Activated CD4-positive, alpha-beta memory T cell treated with anti-CD3 and anti-CD28 coated beads for 36 hours (primary cell): ENCODE measurements at regions not wholly inside any gene's neighbourhood (a gene's known extent, or its start where the extent isn't known, plus 50 kb on each side); places are given as distances from the start of the nearest gene placed in this dataset.

ENCODE experiments used
- CTCF ChIA-PET: fragments of 350-600 bp; sonication (Branson Sonifier 250); formaldehyde crosslinking; loops from one replicate; lab custom pipeline; 2021; ENCODE audit warnings: antibody characterized with exemption, inconsistent platforms; lab: Charles Lee
- POLR2A ChIA-PET: fragments of 350-600 bp; sonication (Branson Sonifier 250); formaldehyde crosslinking; loops from one replicate; lab custom pipeline; 2021; ENCODE audit warnings: antibody characterized with exemption; lab: Charles Lee
- DNase-seq: peaks from one replicate; pipeline ENCODE4 v3.0.0-alpha.2; 2020
- H3K27ac Mint-ChIP-seq: one replicate; pipeline ENCODE4 v1.8.0; 2021; ENCODE audit warnings: mixed read lengths
- H3K27me3 Mint-ChIP-seq: one replicate; pipeline ENCODE4 v1.8.0; 2021; ENCODE audit warnings: mixed read lengths
- H3K36me3 Mint-ChIP-seq: one replicate; pipeline ENCODE4 v1.8.0; 2021; ENCODE audit warnings: mixed read lengths
- H3K4me1 Mint-ChIP-seq: one replicate; pipeline ENCODE4 v1.8.0; 2021; ENCODE audit warnings: low read depth, mixed read lengths
- H3K4me3 Mint-ChIP-seq: one replicate; pipeline ENCODE4 v1.8.0; 2021; ENCODE audit warnings: mild to moderate bottlenecking, mixed read lengths
- H3K9me3 Mint-ChIP-seq: one replicate; pipeline ENCODE4 v1.8.0; 2021; ENCODE audit warnings: mixed read lengths
- intact Hi-C: fragments of 100-400 bp; cut with micrococcal nuclease; formaldehyde crosslinking; loops from one replicate; pipeline ENCODE4 v1.15.1; 2023

DNA sequence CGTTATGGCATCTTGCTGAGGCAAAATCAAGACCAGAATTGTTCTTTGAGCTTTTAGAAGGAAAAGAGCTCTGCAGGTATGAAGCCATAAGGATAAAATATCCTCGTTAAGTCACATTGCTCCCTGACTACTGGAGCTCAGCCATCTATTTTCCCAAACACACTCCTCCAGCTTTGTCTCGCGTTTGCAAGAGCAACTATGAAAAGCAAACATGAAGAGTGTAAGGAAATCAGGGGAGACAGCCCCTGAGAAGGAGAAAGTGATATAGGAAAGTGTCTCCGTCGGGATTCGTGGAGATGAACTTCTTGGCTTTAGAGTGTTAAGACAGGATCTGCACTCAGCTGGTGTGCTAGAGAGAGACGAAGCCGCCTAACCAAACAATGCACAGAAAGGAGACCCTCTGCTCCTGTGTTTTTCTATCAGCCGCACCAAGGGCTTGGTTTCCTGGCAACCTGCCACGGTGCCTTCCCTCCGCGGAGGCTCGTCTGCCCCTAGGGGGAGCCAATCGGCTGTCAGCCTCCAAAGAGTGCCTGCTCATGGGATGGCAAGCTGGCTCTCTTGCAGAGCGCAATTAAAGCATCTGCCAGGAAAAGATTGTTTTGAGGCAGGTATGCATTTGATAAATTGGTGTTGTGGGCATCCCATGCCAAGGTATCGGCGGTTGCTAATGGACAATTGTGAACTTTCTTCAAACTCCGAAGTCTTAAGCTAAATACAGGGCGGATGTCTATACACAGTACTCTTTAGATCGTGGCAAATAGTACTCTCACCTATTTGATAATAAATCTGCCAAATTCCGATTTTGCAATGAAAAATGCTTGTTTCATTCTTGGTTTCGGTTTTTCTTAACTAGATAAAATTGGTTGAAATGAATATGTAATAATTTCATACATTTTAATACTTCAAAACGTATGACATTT lies 603.2 kb downstream of the RNF144B start:
- intact Hi-C loops = no loop called here
- no peak overlapping the region for H3K27ac Mint-ChIP-seq
- CTCF ChIA-PET = no interaction called here
- POLR2A ChIA-PET = no interaction called here
- no peaks in the 10 kb centered on the region for H3K36me3 Mint-ChIP-seq
- H3K4me1 Mint-ChIP-seq = no peaks in the 10 kb centered on the region
- no peaks in the 10 kb centered on the region for H3K27me3 Mint-ChIP-seq
- DNase-seq = peak; percentile 44
- H3K9me3 Mint-ChIP-seq = no peaks in the 10 kb centered on the region
- no peak overlapping the region for H3K4me3 Mint-ChIP-seq

DNA sequence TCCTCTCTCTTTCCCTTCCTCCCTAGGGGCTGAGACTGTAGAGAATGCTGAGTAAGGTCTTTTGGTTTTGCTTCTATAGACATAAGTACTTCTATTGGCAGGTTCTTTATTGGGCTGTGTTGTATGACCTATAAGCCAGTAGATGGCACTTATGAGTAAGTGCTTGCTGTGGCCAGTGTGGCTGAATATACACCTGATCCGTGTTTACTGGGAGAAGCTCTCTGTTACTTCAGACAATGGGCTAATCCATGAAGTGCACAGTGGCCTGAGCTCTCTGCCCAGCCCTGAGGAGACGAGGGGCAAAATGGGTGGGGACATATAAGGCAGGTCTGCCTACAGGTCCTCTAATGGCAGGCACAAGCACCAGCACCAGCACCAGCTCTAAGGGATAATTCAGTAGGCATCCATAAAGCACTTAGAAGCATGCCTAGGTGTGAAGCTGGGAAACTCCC lies 610.3 kb downstream of the RNF144B start:
- intact Hi-C loops = no loop called here
- H3K4me3 Mint-ChIP-seq = no peak overlapping the region
- DNase-seq = no peak
- H3K36me3 Mint-ChIP-seq = no peaks in the 10 kb centered on the region
- H3K9me3 Mint-ChIP-seq = peaks cover 2% of the 10 kb centered on the region
- ChIA-PET POLR2A (no interaction called here), CTCF (no interaction called here)
- no peaks in the 10 kb centered on the region for H3K27me3 Mint-ChIP-seq
- H3K27ac Mint-ChIP-seq = no peak overlapping the region
- no peaks in the 10 kb centered on the region for H3K4me1 Mint-ChIP-seq

DNA sequence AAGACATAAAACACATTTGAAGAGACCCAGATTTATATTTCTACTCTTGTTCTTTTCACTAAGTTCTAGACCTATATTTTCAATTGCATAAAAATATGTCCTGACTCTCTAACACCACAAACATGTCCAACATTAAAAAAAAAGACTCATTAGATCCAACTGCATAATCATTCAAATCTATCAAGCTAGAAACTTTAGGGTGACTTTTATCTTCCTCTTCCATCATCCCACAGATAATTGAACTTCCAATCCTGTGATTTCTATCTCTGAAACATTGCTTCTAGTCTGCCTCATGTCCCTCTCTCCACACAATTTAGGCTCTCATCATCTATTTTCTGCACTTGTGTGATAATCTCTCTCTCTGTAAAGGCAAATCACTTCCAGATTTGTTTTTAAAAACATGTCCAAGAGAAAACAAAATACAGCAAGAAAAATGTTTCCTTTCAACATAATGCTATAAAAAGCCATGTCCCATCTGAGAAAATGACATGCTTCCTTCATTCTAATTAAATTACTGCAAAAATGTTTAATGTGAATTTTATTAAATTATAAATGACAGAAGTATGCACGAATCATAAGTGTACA lies 615.9 kb downstream of the RNF144B start:
- H3K36me3 Mint-ChIP-seq = no peaks in the 10 kb centered on the region
- no peak overlapping the region for H3K27ac Mint-ChIP-seq
- H3K9me3 Mint-ChIP-seq = no peaks in the 10 kb centered on the region
- POLR2A ChIA-PET = no interaction called here
- intact Hi-C loops = no loop called here
- CTCF ChIA-PET = no interaction called here
- H3K4me1 Mint-ChIP-seq = no peaks in the 10 kb centered on the region
- no peak overlapping the region for H3K4me3 Mint-ChIP-seq
- no peaks in the 10 kb centered on the region for H3K27me3 Mint-ChIP-seq
- no peak for DNase-seq

DNA sequence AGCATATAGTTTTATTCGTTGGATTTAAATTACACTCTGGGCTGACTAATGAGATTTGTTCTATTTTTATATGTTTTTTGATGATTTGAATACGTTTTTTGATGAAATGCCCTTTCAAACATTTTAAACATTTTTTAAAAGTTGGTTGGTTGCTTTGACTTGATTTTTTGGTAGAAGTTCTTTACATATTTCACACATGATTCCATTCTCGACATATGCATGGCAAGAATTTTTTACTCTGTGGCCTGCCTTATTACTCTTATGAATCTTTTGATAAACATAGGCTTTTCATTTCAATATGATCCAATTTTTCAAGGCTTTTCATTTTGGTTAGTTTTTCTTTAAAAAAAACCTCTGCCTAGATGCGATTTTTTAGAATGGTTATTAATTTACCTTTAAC lies 617.0 kb downstream of the RNF144B start:
- no peak overlapping the region for H3K27ac Mint-ChIP-seq
- ChIA-PET CTCF (no interaction called here), POLR2A (no interaction called here)
- H3K27me3 Mint-ChIP-seq = no peaks in the 10 kb centered on the region
- intact Hi-C loops = no loop called here
- no peaks in the 10 kb centered on the region for H3K9me3 Mint-ChIP-seq
- no peaks in the 10 kb centered on the region for H3K4me1 Mint-ChIP-seq
- H3K36me3 Mint-ChIP-seq = no peaks in the 10 kb centered on the region
- DNase-seq = no peak
- H3K4me3 Mint-ChIP-seq = no peak overlapping the region

DNA sequence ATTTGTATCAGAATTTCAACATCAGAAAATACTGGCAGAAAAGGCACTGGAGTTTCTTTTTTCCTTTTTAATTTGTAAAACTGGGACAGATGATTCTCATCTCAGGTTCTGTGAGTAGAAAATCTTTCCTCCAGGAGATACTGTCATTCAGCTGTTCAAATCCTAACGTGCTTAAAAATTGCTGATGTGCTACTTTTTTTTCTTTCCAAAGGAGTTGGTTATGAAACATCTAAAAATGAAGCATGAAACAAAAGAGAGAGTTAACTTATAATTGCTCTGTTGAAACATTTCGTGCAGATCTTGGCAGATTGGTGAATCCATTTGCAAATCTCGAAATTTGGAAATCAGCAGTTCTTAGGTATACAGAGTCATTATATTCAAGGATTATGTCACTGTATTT lies 622.6 kb downstream of the RNF144B start:
- Mint-ChIP-seq H3K27ac (no peak overlapping the region), H3K9me3 (peaks cover 6% of the 10 kb centered on the region), H3K27me3 (no peaks in the 10 kb centered on the region), H3K4me3 (no peak overlapping the region), H3K36me3 (no peaks in the 10 kb centered on the region), H3K4me1 (no peaks in the 10 kb centered on the region)
- ChIA-PET POLR2A (no interaction called here), CTCF (no interaction called here)
- intact Hi-C loops = no loop called here
- DNase-seq = no peak

DNA sequence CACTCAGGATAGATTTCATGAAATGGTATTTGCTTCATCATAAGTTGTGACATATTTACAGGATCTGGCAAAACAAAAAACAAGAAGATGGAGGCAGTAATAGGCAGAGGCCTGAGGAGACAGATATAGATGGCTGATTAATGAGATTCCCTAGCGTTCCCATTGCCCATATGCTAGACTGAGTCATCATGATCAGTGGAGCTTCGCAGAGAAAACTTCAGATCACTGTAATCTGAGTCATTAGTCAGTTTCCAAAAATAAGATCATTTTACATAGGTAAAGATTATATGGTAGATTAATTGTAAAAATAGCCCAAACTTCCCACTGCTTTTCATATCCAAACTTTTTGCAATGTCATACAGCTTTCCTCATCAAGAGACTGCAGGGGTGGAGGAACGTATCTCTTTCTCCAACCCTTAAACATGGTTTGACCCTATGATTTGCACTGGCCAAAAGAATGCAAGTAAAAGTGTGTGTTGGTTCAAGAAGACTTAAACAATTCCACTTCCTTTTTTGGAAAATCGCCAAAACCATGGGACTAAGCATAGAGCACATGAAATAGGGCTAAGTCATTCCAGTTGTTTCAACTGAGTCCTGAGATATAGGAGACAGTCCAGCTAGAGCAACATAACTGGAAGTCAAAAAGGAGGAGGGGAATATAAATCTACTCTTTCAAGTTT lies 626.0 kb downstream of the RNF144B start:
- Mint-ChIP-seq H3K9me3 (peaks cover 6% of the 10 kb centered on the region), H3K27me3 (no peaks in the 10 kb centered on the region), H3K27ac (no peak overlapping the region), H3K4me3 (no peak overlapping the region), H3K36me3 (no peaks in the 10 kb centered on the region), H3K4me1 (no peaks in the 10 kb centered on the region)
- ChIA-PET POLR2A (no interaction called here), CTCF (no interaction called here)
- no peak for DNase-seq
- intact Hi-C loops = no loop called here

DNA sequence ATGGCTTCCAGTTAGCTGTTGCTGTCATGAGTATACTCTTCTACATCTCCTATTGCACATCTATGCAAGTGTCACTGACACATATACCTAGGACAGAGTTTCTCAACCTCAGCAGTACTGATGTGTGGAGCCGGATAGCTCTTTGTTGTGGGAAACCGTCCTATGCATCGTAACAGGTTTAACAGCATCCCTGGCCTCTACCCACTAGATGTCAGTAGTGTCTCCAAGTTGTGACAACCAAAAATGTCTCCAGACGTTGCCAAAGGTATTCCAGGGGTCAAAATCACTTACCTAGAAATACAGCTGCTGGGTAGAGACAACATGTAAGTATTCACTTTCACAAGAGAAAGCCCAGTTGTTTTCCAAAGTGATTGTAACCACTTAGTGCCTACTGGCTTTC lies 637.6 kb downstream of the RNF144B start:
- Mint-ChIP-seq H3K27me3 (no peaks in the 10 kb centered on the region), H3K9me3 (peaks cover 3% of the 10 kb centered on the region), H3K4me3 (no peak overlapping the region), H3K36me3 (no peaks in the 10 kb centered on the region), H3K27ac (no peak overlapping the region), H3K4me1 (no peaks in the 10 kb centered on the region)
- intact Hi-C loops = no loop called here
- ChIA-PET POLR2A (no interaction called here), CTCF (interaction anchor here (0.6 kb wide), 1 partner anchor 11 kb away, joined by 3 read pairs; no protein-coding TSS in a partner anchor)
- no peak for DNase-seq

DNA sequence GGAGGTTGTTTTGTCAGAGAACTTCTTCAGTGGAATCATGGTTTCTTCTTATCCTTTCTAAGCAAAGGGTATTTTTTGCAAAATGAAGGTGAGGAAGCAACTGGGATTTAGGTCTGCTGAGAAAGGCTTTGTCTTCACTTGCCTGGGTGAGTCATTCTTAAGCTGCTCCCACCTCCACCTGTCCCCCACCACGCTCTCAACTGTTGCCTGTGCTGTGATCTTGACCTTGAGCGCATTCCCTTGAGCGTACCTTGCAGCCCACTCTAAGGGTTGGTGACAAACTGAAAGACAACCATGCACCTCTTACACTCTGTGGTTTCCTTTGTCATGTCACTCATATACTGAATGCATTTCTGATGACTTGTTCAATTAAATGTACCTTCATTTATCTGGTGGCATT lies 641.1 kb downstream of the RNF144B start:
- Mint-ChIP-seq H3K9me3 (peaks cover 7% of the 10 kb centered on the region), H3K4me1 (no peaks in the 10 kb centered on the region), H3K27me3 (no peaks in the 10 kb centered on the region), H3K4me3 (no peak overlapping the region), H3K27ac (no peak overlapping the region), H3K36me3 (no peaks in the 10 kb centered on the region)
- CTCF ChIA-PET = no interaction called here
- no peak for DNase-seq
- POLR2A ChIA-PET = no interaction called here
- intact Hi-C loops = no loop called here

DNA sequence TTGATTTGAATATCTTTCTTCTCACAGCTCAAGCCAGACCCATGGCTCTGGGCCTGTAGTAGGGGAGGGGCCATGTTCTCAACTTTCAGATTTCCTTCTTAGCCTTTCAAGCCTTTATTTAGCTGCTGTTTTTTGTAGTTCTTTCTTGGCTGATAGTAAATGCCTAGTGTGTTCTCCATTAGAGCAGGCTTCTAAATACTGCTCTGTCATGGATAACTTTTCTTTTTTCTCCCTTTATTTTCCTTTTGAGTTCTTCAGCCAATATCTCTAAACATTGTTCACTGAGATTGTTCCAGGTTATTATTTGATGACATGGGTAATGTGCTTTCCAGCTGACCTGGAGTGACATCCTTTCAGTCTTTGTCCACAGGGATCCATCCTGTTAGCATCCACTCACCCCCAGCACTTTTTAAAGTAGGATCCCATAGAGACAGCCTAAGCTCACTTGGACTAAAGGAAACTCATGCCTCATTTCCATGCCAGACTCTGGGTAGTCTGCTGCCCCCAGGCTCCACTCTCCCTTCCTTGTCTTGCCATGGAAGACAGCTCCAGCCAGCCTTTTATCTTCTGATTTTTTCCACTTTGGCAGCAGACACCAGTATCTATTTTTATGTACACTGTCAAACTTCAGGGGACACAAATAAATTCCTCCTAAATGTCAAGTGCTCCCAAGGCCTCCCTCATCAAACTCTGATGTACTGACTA lies 645.6 kb downstream of the RNF144B start:
- no peak overlapping the region for H3K4me3 Mint-ChIP-seq

DNA sequence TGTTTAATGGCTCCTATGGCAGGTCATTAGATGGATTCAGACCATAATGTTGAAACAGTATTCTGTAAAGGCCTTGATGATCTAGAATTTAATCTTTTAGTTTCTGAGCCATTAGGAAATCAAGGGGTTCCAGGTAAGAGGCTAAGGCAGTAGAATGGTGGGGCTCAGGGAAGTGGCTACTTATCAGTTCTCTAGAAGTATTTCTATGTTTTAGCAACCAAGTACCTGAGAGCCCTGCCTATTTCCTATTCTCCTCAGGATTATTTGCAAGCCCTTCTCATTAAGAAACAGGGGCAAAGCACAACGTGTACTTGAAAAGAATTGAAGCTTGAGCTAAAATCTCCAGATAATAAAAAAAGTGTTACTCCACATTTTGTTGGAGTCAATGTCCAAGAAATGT lies 646.5 kb downstream of the RNF144B start:
- Mint-ChIP-seq H3K9me3 (peaks cover 8% of the 10 kb centered on the region), H3K4me3 (no peak overlapping the region), H3K27ac (no peak overlapping the region), H3K36me3 (no peaks in the 10 kb centered on the region), H3K4me1 (no peaks in the 10 kb centered on the region), H3K27me3 (no peaks in the 10 kb centered on the region)
- DNase-seq = no peak
- intact Hi-C loops = no loop called here
- CTCF ChIA-PET = no interaction called here
- POLR2A ChIA-PET = no interaction called here

More for the DNA sequence above, 645.6 kb downstream of the RNF144B start:
- Mint-ChIP-seq H3K27me3 (no peaks in the 10 kb centered on the region), H3K27ac (no peak overlapping the region), H3K36me3 (no peaks in the 10 kb centered on the region), H3K4me1 (no peaks in the 10 kb centered on the region), H3K9me3 (peaks cover 8% of the 10 kb centered on the region)
- ChIA-PET CTCF (no interaction called here), POLR2A (no interaction called here)
- intact Hi-C loops = no loop called here
- no peak for DNase-seq

DNA sequence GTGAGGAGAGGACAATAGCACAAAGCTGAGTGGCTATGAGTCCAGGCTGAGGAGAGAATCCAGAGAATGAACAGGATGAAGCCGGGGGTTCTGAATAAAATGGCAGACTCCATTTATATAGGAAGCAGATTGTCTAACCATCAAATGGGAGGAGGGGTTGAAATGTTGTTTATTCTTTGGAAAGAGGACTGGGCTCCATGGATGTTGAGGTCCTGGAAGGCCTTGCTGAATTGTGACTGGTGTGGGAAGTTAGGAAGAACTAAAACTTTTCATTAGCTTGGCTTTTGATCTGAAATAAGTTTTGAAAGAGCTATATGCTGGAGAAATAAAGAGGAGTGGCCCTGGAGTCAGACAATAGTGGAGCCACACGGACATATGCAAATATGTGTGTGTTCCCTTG lies 647.8 kb downstream of the RNF144B start:
- intact Hi-C loops = no loop called here
- Mint-ChIP-seq H3K27ac (no peak overlapping the region), H3K9me3 (peaks cover 8% of the 10 kb centered on the region), H3K4me3 (no peak overlapping the region), H3K27me3 (no peaks in the 10 kb centered on the region), H3K4me1 (no peaks in the 10 kb centered on the region), H3K36me3 (no peaks in the 10 kb centered on the region)
- no peak for DNase-seq
- ChIA-PET CTCF (interaction anchor here (0.7 kb wide), 1 partner anchor 10 kb away, joined by 3 read pairs; no protein-coding TSS in a partner anchor), POLR2A (no interaction called here)
